Keratinocyte (primary cell): ENCODE measurements at regions not wholly inside any gene's neighbourhood (a gene's known extent, or its start where the extent isn't known, plus 50 kb on each side); places are given as distances from the start of the nearest gene placed in this dataset.
"Not testable (repeated sequence)": the region's sequence is repeated elsewhere in the genome, so short reads cannot be mapped to it uniquely, and the experiment has no call there.

Experiments used
- DNase-seq: peaks from one replicate; pipeline ENCODE4 v3.0.0-alpha.2; 2011; ENCODE audit warnings: low read depth, missing footprints, low spot score
- FAIRE-seq: peaks from 2 replicates; lab custom pipeline; 2011; peaks lifted over from hg19 to GRCh38; lab: Jason Lieb, UNC
- H2AFZ ChIP-seq: 2 replicates; pipeline ENCODE4 v1.6.0; 2012; ENCODE audit warnings: low read length, control low read depth, inconsistent platforms; ENCODE audit not compliant: control insufficient read depth
- H3K27ac ChIP-seq: 2 replicates; pipeline ENCODE4 v1.5.1; 2011; ENCODE audit warnings: low read length; ENCODE audit not compliant: control insufficient read depth, insufficient read depth
- H3K27me3 ChIP-seq: 3 replicates; pipeline ENCODE4 v1.6.0; 2011; ENCODE audit warnings: low read length; ENCODE audit not compliant: control insufficient read depth, insufficient read depth; ENCODE audit errors: extremely low read depth
- H3K36me3 ChIP-seq, 2 experiments: 2 replicates in 1 of 2; 3 replicates in 1 of 2; pipeline ENCODE4 v1.5.1; 2011; ENCODE audit warnings: low read length in 2 of 2, mild to moderate bottlenecking in 1 of 2; ENCODE audit not compliant: control insufficient read depth in 2 of 2, insufficient read depth in 2 of 2; ENCODE audit errors: extremely low read depth in 1 of 2
- H3K4me1 ChIP-seq: 3 replicates; pipeline ENCODE4 v1.5.1; 2011; ENCODE audit warnings: low read length; ENCODE audit not compliant: control insufficient read depth, insufficient read depth; ENCODE audit errors: extremely low read depth
- H3K4me2 ChIP-seq: 3 replicates; pipeline ENCODE4 v1.6.0; 2011; ENCODE audit warnings: low read depth, low read length; ENCODE audit not compliant: control insufficient read depth, insufficient read depth; ENCODE audit errors: extremely low read depth
- H3K4me3 ChIP-seq, 3 experiments: fragments of 200-600 bp in 1 of 3; sonication (generic) in 1 of 3; 2 replicates in 2 of 3; 3 replicates in 1 of 3; pipeline ENCODE4 v1.5.1; 2011 to 2016; ENCODE audit warnings: low read length in 3 of 3, mild to moderate bottlenecking in 3 of 3, control low read depth in 2 of 3, inconsistent platforms in 1 of 3, low read depth in 1 of 3, mixed read lengths in 1 of 3, mixed run types in 1 of 3, moderate library complexity in 1 of 3; ENCODE audit not compliant: control insufficient read depth in 2 of 3, insufficient read depth in 2 of 3; ENCODE audit errors: extremely low read depth in 1 of 3
- H3K79me2 ChIP-seq: 2 replicates; pipeline ENCODE4 v1.6.0; 2012; ENCODE audit warnings: low read length; ENCODE audit not compliant: control insufficient read depth, insufficient read depth
- H3K9ac ChIP-seq: 3 replicates; pipeline ENCODE4 v1.6.0; 2011; ENCODE audit warnings: low read length; ENCODE audit not compliant: control insufficient read depth, insufficient read depth; ENCODE audit errors: extremely low read depth
- H3K9me1 ChIP-seq: 3 replicates; pipeline ENCODE4 v1.6.0; 2011; ENCODE audit warnings: low read length; ENCODE audit not compliant: control insufficient read depth, insufficient read depth; ENCODE audit errors: extremely low read depth
- H3K9me3 ChIP-seq: 2 replicates; pipeline ENCODE4 v1.5.1; 2012; ENCODE audit warnings: low read depth, low read length; ENCODE audit not compliant: control insufficient read depth
- H4K20me1 ChIP-seq: 3 replicates; pipeline ENCODE4 v1.6.0; 2011; ENCODE audit warnings: low read length; ENCODE audit not compliant: control insufficient read depth, insufficient read depth; ENCODE audit errors: extremely low read depth
- dilution Hi-C: fragments of 300-500 bp; cut with MboI; formaldehyde crosslinking; loops from one replicate; pipeline ENCODE4 v1.7.0; 2020; ENCODE audit warnings: low sequenced_read_pairs; ENCODE audit not compliant: extremely low pct_ligation_motif_present

GRCh38 chr14:37784203-37784826, 188.9 kb downstream of the TTC6 start:
- H3K27me3 ChIP-seq, H3K9me3 ChIP-seq, H3K4me3 ChIP-seq, dilution Hi-C loops, H3K9me1 ChIP-seq, FAIRE-seq, H3K4me2 ChIP-seq, H3K36me3 ChIP-seq, H2AFZ ChIP-seq, H3K27ac ChIP-seq, H3K9ac ChIP-seq, H3K79me2 ChIP-seq, H3K4me1 ChIP-seq, H4K20me1 ChIP-seq, DNase-seq: not testable (repeated sequence)

GRCh38 chr14:37784827-37785223, 189.4 kb downstream of the TTC6 start:
- H2AFZ ChIP-seq, H3K79me2 ChIP-seq, DNase-seq, H3K27ac ChIP-seq, H3K27me3 ChIP-seq, H3K9me1 ChIP-seq, H3K4me1 ChIP-seq, H3K4me2 ChIP-seq, FAIRE-seq, H3K9ac ChIP-seq, H3K9me3 ChIP-seq, H3K36me3 ChIP-seq, H4K20me1 ChIP-seq, H3K4me3 ChIP-seq, dilution Hi-C loops: not testable (repeated sequence)

GRCh38 chr14:37785298-37785697, 189.9 kb downstream of the TTC6 start:
- H3K27me3 ChIP-seq, FAIRE-seq, H3K79me2 ChIP-seq, H3K9me1 ChIP-seq, H3K4me2 ChIP-seq, H3K9ac ChIP-seq, DNase-seq, H2AFZ ChIP-seq, H4K20me1 ChIP-seq, H3K36me3 ChIP-seq, H3K27ac ChIP-seq, dilution Hi-C loops, H3K4me3 ChIP-seq, H3K4me1 ChIP-seq, H3K9me3 ChIP-seq: not testable (repeated sequence)

- H3K4me2 ChIP-seq, H3K9ac ChIP-seq, H3K4me1 ChIP-seq, H4K20me1 ChIP-seq, H3K79me2 ChIP-seq, H3K27ac ChIP-seq, H3K27me3 ChIP-seq, H3K9me3 ChIP-seq, H2AFZ ChIP-seq, dilution Hi-C loops, H3K4me3 ChIP-seq, H3K9me1 ChIP-seq, FAIRE-seq, H3K36me3 ChIP-seq, DNase-seq: not testable (repeated sequence)
Measured at GRCh38 chr14:37786114-37786625, 190.7 kb downstream of the TTC6 start.
